ENCODE measurements at regions not wholly inside any gene's neighbourhood (a gene's known extent, or its start where the extent isn't known, plus 50 kb on each side); places are given as distances from the start of the nearest gene placed in this dataset.

DNA sequence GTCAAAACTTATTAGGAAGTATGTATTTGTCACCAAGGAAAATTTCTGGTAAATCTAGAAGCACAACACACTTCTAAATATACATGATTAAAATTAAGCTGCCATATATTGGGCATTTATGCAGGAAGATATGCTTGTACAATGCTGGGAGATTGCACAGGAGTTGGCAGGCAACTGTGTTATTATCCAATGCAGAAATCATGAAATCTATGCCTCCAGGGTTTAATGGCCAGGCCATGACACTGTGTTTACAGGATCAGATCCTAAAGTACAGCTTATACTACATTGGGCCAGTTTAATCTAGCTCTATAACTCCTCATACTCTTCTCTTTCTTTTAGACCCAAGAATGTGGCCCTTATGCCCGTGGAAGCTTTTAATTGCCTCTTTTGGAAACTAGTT, 391.4 kb upstream of the DPH6 start:
- TF ChIP-seq, protein P1, sequence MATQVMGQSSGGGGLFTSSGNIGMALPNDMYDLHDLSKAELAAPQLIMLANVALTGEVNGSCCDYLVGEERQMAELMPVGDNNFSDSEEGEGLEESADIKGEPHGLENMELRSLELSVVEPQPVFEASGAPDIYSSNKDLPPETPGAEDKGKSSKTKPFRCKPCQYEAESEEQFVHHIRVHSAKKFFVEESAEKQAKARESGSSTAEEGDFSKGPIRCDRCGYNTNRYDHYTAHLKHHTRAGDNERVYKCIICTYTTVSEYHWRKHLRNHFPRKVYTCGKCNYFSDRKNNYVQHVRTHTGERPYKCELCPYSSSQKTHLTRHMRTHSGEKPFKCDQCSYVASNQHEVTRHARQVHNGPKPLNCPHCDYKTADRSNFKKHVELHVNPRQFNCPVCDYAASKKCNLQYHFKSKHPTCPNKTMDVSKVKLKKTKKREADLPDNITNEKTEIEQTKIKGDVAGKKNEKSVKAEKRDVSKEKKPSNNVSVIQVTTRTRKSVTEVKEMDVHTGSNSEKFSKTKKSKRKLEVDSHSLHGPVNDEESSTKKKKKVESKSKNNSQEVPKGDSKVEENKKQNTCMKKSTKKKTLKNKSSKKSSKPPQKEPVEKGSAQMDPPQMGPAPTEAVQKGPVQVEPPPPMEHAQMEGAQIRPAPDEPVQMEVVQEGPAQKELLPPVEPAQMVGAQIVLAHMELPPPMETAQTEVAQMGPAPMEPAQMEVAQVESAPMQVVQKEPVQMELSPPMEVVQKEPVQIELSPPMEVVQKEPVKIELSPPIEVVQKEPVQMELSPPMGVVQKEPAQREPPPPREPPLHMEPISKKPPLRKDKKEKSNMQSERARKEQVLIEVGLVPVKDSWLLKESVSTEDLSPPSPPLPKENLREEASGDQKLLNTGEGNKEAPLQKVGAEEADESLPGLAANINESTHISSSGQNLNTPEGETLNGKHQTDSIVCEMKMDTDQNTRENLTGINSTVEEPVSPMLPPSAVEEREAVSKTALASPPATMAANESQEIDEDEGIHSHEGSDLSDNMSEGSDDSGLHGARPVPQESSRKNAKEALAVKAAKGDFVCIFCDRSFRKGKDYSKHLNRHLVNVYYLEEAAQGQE (IDR thresholded peaks at IDR 0.05; ENCODE audit: insufficient read depth in 1 of 2, low read depth in 2 of 2, low read length in 2 of 2): no peak
- no peak for TF ChIP-seq POLR2AphosphoS5 (IDR thresholded peaks at IDR 0.05; ENCODE audit: low read depth, low read length)
- no peak for TF ChIP-seq SIN3A (IDR thresholded peaks at IDR 0.05; ENCODE audit: borderline replicate concordance, insufficient read depth, low read length)
- TF ChIP-seq TAF1 (IDR thresholded peaks at IDR 0.05; ENCODE audit: borderline replicate concordance, insufficient read depth, low read length): no peak
